ENCODE measurements at regions not wholly inside any gene's neighbourhood (a gene's known extent, or its start where the extent isn't known, plus 50 kb on each side); places are given as distances from the start of the nearest gene placed in this dataset.

DNA sequence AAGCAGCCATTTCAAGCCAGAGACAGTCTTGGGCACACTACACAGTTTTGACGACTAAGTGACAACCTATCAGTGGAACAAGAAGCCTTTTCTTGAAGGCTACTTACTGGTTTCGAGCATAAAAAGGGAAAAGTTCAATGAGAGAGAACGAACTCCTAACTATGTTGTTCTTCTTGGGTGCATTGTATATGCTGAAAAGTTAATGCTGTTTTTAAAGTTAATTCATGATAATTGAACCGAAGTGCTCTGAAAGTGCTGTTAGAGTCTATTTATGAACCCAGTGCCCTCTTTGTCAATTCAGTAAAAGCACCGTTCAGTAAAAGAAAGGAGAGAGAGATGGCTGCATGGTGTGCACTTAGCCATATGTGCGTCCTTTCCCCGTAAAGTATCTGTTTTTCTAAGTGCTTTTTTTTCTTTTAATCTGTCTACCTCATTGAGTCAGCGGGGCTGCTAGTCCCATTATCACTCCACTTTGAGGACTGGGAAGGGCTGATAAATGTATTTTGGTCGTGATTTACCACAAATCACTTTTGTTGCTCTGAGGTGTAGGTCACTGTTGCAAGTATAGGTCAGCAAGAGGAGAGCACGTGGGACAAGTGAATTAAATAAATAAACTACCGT, 380.7 kb upstream of the GOLIM4 start:
- H3K27ac ChIP-seq, result no peak overlapping the region
- TF ChIP-seq, protein P1, sequence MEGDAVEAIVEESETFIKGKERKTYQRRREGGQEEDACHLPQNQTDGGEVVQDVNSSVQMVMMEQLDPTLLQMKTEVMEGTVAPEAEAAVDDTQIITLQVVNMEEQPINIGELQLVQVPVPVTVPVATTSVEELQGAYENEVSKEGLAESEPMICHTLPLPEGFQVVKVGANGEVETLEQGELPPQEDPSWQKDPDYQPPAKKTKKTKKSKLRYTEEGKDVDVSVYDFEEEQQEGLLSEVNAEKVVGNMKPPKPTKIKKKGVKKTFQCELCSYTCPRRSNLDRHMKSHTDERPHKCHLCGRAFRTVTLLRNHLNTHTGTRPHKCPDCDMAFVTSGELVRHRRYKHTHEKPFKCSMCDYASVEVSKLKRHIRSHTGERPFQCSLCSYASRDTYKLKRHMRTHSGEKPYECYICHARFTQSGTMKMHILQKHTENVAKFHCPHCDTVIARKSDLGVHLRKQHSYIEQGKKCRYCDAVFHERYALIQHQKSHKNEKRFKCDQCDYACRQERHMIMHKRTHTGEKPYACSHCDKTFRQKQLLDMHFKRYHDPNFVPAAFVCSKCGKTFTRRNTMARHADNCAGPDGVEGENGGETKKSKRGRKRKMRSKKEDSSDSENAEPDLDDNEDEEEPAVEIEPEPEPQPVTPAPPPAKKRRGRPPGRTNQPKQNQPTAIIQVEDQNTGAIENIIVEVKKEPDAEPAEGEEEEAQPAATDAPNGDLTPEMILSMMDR (conservative IDR thresholded peaks at IDR 0.05), result no peak

DNA sequence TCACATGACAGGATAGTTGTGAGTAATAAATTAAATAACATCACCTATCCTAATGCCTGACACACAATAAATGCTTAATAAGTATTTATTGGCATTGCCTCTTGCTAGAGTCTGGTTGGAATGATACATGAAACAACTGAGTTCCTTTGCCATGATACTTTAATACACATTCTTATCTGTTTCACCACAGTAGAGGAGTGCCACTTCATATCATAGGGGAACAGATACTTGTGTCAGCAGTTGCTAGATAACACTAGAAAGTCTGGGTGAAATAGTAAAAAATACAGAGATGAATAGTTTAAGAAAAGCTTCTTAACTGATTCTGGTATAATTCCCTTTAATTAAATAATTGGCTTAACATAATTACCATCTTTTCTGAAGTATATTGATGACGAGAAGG, 380.0 kb upstream of the GOLIM4 start:
- TF ChIP-seq, protein P1 (conservative IDR thresholded peaks at IDR 0.05), result no peak
- no peak overlapping the region for H3K27ac ChIP-seq

- TF ChIP-seq, protein P1 (conservative IDR thresholded peaks at IDR 0.05), result no peak
- no peak overlapping the region for H3K27ac ChIP-seq
These were observed 377.7 kb upstream of the GOLIM4 start for GRCh38 chr3:168473334-168473890.

- no peak overlapping the region for H3K27ac ChIP-seq
- TF ChIP-seq, protein P1 (conservative IDR thresholded peaks at IDR 0.05), result no peak
These were observed 377.1 kb upstream of the GOLIM4 start for GRCh38 chr3:168472783-168473182.

GRCh38 chr3:168470380-168470779, 374.7 kb upstream of the GOLIM4 start:
- TF ChIP-seq, protein P1 (conservative IDR thresholded peaks at IDR 0.05), result no peak

GRCh38 chr3:168469436-168469835, 373.7 kb upstream of the GOLIM4 start:
- TF ChIP-seq, protein P1 (conservative IDR thresholded peaks at IDR 0.05), result no peak
- no peak overlapping the region for H3K27ac ChIP-seq

More at GRCh38 chr3:168470380-168470779, 374.7 kb upstream of the GOLIM4 start:
- no peak overlapping the region for H3K27ac ChIP-seq

DNA sequence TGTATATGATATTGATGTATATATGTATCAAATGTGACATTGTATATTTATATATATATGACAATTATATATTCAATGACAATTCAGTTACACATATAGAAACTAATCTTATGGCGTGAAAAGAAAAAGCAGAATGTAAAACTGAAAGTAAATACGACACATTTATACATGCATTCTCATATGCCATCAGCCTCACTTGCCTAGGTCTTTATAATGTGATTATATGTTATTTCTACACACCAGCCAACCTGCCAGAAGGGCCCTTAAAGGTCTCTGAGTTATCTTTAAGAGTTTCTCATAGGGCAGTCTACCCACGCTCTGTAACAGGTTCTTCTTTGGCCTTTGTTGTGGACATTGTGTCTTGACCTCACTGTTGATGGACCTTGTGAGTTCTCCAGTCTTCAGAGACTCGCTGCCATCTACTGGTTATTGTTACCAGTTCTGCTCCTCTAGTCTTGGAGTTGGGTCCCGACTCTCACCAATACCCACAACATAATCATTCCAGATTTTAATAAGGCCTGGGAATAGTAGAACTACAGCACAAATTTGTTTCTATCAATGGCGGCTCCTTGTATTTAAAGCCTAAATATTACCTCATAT, 371.5 kb upstream of the GOLIM4 start:
- TF ChIP-seq, protein P1 (conservative IDR thresholded peaks at IDR 0.05), result peak; percentile 60
- no peak overlapping the region for H3K27ac ChIP-seq
